HEK293T (cell line): ENCODE measurements at regions not wholly inside any gene's neighbourhood (a gene's known extent, or its start where the extent isn't known, plus 50 kb on each side); places are given as distances from the start of the nearest gene placed in this dataset.

Experiments
- CTBP1 ChIP-seq: fragments of 450-650 bp; IDR thresholded peaks from 2 replicates; pipeline ENCODE4 v1.6.1; 2016; ENCODE audit warnings: borderline replicate concordance
- FOXM1 ChIP-seq: fragments of 450-650 bp; IDR thresholded peaks from 2 replicates; pipeline ENCODE4 v1.6.1; 2017; ENCODE audit warnings: mild to moderate bottlenecking, borderline replicate concordance
- HDGF ChIP-seq: fragments of 450-650 bp; IDR thresholded peaks from 2 replicates; pipeline ENCODE4 v1.6.1; 2017; ENCODE audit warnings: antibody characterized with exemption, borderline replicate concordance
- SP1 ChIP-seq: fragments of 450-650 bp; IDR thresholded peaks from 2 replicates; pipeline ENCODE4 v1.6.1; 2017
- ZNF384 ChIP-seq: fragments of 450-650 bp; IDR thresholded peaks from 2 replicates; pipeline ENCODE4 v1.6.1; 2016
- TF ChIP-seq, protein P1 (sequence below): fragments of 450-650 bp; IDR thresholded peaks from 2 replicates; pipeline ENCODE4 v1.6.1; 2016

DNA sequence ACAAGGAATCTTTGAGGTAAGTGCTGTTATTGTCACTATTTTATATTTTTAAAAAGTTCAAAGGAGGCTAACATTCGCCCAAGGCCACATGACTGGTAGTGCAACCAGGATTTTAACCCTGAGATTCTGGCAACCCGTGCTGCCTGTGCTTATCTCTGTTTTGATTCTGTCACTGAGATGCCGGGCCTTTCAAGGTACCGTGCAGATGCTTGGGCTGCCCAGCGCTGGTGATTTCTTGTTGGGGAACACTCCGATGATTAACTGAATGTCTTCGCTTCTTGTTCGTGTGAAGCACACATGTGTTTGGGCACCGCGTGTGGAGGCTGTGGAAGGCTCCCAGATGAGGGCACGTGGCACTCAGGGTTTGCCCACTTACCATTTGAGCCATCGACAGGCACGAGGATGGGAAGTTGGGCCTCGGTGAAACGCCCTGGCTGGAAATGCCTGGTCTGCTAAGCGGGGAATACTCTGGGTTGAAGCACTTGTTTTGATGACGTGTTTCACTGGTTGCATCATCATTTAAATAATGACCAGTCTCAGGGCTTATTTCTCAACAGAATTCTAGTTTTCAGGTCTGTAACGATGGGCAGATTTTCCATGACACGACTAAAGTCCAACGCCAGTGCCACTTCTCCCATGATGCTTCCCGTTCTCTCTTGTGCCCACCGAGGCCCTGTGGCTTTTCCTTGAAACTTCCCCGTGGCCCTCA lies 392.7 kb downstream of the FGF9 start:
- TF ChIP-seq SP1 (no peak), CTBP1 (no peak), HDGF (no peak), FOXM1 (no peak), ZNF384 (no peak)
- TF ChIP-seq, protein P1, sequence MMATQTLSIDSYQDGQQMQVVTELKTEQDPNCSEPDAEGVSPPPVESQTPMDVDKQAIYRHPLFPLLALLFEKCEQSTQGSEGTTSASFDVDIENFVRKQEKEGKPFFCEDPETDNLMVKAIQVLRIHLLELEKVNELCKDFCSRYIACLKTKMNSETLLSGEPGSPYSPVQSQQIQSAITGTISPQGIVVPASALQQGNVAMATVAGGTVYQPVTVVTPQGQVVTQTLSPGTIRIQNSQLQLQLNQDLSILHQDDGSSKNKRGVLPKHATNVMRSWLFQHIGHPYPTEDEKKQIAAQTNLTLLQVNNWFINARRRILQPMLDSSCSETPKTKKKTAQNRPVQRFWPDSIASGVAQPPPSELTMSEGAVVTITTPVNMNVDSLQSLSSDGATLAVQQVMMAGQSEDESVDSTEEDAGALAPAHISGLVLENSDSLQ: no peak
